IPS-18a (cell line): ENCODE measurements at regions not wholly inside any gene's neighbourhood (a gene's known extent, or its start where the extent isn't known, plus 50 kb on each side); places are given as distances from the start of the nearest gene placed in this dataset.

Source experiments
- H3K27ac ChIP-seq: one replicate; pipeline ENCODE4 v1.5.1; 2013; ENCODE audit warnings: low read length
- H3K27me3 ChIP-seq: one replicate; pipeline ENCODE4 v1.6.1; 2013; ENCODE audit warnings: mild to moderate bottlenecking, low read length; ENCODE audit not compliant: control insufficient read depth, insufficient read depth
- H3K36me3 ChIP-seq: one replicate; pipeline ENCODE4 v1.6.1; 2013; ENCODE audit warnings: low read depth, low read length; ENCODE audit not compliant: control insufficient read depth
- H3K4me1 ChIP-seq: one replicate; pipeline ENCODE4 v1.6.1; 2013; ENCODE audit warnings: low read depth, low read length; ENCODE audit not compliant: control insufficient read depth
- H3K4me3 ChIP-seq: one replicate; pipeline ENCODE4 v1.5.1; 2013; ENCODE audit warnings: low read length
- H3K9ac ChIP-seq: one replicate; pipeline ENCODE4 v1.6.1; 2013; ENCODE audit warnings: mild to moderate bottlenecking, low read length, moderate library complexity
- H3K9me3 ChIP-seq: one replicate; pipeline ENCODE4 v1.6.1; 2013; ENCODE audit warnings: low read depth, low read length; ENCODE audit not compliant: control insufficient read depth

DNA sequence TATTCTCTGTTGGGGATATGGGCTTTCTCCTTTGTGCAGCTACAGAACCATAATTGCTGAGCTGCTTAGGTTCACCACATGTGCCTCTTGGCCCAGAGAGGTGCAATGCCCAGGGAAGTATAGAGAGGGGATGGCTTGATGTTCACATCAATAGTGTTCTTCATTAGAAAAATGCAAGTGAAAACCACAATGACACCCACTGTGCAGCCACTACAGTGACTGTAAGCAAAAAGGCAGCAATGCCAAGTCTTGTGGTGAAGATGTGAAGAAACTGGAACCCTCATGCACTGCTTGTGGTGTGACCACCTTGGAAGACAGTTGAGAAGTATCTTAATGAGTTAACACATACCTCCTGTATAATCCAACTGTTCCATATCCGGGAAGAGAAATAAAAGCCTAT is 318.9 kb upstream of the ZMIZ1 start:
- Histone ChIP-seq H3K36me3 (no peaks in the 10 kb centered on the region), H3K4me3 (no peak overlapping the region), H3K4me1 (peaks cover 14% of the 10 kb centered on the region), H3K27me3 (no peaks in the 10 kb centered on the region), H3K9me3 (no peaks in the 10 kb centered on the region), H3K27ac (no peak overlapping the region), H3K9ac (no peak overlapping the region)

DNA sequence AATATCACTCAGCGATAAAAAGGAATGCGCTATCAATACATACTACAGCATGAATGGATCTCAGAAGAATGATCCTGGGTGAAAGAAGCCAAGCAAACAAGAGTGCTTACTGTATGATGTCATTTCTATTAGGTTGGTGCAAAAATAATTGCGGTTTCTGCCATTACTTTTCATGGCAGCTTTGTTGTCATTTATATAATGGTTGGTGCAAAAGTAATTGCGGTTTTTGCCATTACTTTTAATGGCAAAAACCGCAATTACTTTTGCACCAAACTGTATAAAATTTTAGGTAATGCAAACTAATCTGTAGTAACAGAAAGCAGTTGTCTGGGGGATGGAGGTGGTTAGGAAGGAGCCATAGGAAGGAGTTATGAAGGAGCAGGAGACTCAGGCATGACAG is 318.3 kb upstream of the ZMIZ1 start:
- no peaks in the 10 kb centered on the region for H3K9me3 ChIP-seq
- H3K9ac ChIP-seq, result no peak overlapping the region
- no peak overlapping the region for H3K4me3 ChIP-seq
- no peaks in the 10 kb centered on the region for H3K27me3 ChIP-seq
- H3K27ac ChIP-seq, result no peak overlapping the region
- peaks cover 17% of the 10 kb centered on the region for H3K4me1 ChIP-seq
- no peaks in the 10 kb centered on the region for H3K36me3 ChIP-seq

DNA sequence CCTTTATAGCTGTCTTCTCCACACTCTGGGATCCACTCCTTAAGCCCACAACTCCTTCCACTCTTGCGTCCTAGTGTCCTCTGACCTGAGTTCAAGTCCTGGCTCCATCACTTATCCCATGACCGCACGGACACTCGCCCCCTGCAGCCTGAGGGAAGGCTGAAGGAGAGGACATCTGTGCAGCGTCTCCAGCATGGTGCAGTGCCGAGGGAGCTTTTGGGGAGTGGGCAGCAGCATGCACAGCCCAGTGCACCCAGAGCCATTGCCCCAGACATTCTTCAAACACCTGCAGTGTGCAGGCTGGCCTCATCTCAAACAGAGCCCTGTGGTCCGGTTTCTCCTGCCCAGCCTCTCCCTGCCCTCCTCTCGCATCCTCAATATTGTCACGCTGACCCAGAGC is 317.1 kb upstream of the ZMIZ1 start:
- Histone ChIP-seq H3K27ac (no peak overlapping the region), H3K4me1 (peaks cover 12% of the 10 kb centered on the region), H3K9me3 (no peaks in the 10 kb centered on the region), H3K9ac (no peak overlapping the region), H3K36me3 (no peaks in the 10 kb centered on the region), H3K27me3 (no peaks in the 10 kb centered on the region), H3K4me3 (no peak overlapping the region)

DNA sequence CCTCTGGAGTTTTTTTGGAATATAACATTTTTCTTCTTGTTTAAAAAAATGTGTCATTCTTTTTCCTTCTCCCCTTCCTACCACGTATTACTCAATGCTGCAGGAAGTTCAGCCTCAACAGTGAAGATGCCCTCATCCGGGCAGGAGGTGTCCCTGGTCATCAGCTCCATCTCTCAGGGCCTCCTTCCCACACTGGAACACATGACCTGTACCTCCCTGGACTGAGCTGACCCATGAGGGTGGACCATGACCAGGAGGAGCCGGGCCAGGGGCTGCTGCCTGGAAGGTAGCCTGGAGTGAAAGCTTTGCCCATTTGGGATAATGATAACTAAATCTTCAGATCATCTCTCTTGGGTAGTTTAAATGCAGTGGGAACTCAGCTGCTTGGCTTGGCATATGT is 316.5 kb upstream of the ZMIZ1 start:
- Histone ChIP-seq H3K4me1 (peaks cover 12% of the 10 kb centered on the region), H3K9ac (no peak overlapping the region), H3K9me3 (no peaks in the 10 kb centered on the region), H3K27ac (no peak overlapping the region), H3K36me3 (no peaks in the 10 kb centered on the region), H3K27me3 (no peaks in the 10 kb centered on the region), H3K4me3 (no peak overlapping the region)

DNA sequence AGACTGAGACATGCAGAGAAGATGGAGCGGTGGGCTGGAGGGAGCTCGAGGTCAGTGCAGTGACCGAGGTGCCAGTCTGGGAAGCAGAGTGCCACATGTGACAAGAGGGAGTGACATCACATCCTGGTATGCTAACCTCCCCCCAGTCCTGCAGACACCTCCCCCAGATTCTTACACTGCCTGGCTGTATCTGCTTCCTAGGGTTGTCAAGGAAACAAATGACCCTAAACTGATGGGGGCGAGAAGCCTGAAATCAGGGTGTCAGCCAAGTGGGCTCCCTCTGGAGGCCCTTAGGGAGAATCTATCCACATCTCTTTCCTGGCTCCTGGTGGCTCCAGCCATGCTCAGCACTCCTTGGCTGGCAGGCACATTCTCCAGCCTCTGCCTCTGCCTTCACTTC is 316.1 kb upstream of the ZMIZ1 start:
- Histone ChIP-seq H3K27me3 (no peaks in the 10 kb centered on the region), H3K27ac (no peak overlapping the region)

DNA sequence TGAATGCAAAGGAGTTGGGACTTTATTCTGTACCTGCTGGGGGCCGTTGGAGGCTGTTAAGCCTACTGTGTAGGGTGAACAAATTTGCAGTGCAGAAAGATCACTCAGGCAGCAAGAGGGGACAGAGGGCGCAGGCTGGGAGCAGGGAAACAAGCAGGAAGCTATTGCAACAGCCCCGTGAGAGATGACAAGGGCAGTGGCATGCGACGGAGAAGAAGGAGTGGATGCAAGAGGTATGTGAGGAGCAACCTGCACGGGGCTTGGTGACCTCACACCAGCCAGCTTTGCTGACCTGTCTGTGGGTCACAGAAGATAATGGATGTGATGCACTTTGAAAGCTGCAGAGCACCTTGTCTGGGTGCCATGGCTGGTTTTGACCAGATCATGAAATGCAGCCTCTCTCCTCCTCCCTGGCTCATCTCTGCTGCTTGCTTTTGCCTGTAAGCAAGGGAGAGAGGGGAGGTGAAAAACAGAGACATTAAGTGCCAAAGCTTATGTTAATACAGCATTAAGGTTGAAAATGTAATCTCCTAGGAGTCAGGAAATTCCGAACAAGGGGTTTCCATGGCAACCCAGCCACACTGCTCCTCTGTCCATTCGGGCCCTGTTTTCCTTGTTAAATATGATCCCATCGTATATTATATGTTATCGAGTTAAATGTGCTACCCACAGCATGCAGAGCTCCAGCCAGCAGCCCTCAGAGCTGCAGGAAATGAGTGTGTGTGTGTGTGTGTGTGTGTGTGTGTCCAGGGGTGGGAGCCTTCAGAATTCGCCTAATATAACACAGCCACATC is 314.3 kb upstream of the ZMIZ1 start:
- H3K36me3 ChIP-seq, result no peaks in the 10 kb centered on the region
- no peak overlapping the region for H3K4me3 ChIP-seq
- H3K9me3 ChIP-seq, result no peaks in the 10 kb centered on the region
- H3K9ac ChIP-seq, result no peak overlapping the region
- no peaks in the 10 kb centered on the region for H3K27me3 ChIP-seq
- H3K27ac ChIP-seq, result no peak overlapping the region
- peaks cover 12% of the 10 kb centered on the region for H3K4me1 ChIP-seq

More for the DNA sequence above, 316.1 kb upstream of the ZMIZ1 start:
- Histone ChIP-seq H3K9ac (no peak overlapping the region), H3K9me3 (no peaks in the 10 kb centered on the region), H3K36me3 (no peaks in the 10 kb centered on the region), H3K4me1 (peaks cover 12% of the 10 kb centered on the region), H3K4me3 (no peak overlapping the region)

DNA sequence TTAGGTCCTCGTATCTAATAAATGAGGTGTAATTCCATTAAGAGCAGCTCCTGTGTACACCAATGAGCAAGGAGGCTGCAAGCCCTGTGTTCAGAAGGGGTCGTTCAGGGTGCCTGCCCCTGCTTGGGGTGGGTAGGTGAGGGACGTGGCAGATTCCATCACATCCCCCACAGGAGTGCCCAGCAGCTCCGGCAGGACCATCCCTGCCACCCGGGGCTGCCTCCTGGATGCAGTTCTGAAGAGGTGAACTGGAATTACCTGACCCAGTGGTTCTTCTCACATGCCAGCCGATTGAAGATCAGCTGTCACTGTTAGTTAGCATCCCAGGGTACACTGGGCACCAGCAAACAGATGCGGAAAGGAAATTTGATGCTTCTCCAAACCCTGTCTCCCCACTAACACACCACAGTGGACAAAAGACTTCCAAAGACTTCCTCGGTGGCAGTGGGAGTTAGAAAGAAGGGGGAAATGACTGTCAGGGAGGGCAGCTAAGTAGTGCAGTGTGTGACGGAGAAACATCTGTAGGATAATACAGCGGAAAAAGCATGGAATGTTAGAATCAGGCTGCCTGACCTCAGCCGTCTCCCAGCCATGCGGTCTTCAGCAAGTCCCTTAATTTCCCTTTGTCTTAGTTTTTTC is 313.6 kb upstream of the ZMIZ1 start:
- H3K4me3 ChIP-seq, result no peak overlapping the region

DNA sequence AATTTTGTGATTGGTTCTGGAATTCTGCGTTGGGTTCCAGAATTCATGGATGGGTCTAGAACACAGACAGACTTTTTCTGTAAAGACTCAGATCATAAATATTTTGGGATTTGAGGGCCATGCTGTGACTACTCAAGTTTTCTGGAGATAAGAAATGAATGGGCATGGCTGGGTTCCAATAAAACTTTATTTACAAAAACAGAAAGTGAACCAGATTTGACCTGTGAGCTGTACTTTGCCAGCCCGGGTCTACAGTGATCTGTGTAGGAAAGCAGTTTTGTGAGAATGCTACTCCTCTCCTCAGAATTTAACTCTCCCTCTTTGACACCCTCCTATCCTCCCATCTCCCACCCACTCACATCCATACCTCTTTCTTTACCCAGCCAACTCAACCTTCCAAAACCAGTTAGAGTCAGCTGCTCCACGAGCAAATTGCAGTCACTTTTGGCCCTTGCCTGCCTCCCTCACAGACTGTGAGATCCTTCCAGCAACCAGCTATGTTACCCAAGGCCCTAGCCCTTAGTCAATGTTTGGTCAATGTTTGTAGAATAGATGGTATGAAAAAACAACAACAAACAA is 312.8 kb upstream of the ZMIZ1 start:
- Histone ChIP-seq H3K9me3 (no peaks in the 10 kb centered on the region), H3K27ac (no peak overlapping the region), H3K9ac (no peak overlapping the region), H3K36me3 (no peaks in the 10 kb centered on the region), H3K4me1 (peaks cover 12% of the 10 kb centered on the region), H3K4me3 (no peak overlapping the region), H3K27me3 (no peaks in the 10 kb centered on the region)

More for the DNA sequence above, 313.6 kb upstream of the ZMIZ1 start:
- Histone ChIP-seq H3K9ac (no peak overlapping the region), H3K9me3 (no peaks in the 10 kb centered on the region), H3K27ac (no peak overlapping the region), H3K36me3 (no peaks in the 10 kb centered on the region), H3K4me1 (peaks cover 12% of the 10 kb centered on the region), H3K27me3 (no peaks in the 10 kb centered on the region)

DNA sequence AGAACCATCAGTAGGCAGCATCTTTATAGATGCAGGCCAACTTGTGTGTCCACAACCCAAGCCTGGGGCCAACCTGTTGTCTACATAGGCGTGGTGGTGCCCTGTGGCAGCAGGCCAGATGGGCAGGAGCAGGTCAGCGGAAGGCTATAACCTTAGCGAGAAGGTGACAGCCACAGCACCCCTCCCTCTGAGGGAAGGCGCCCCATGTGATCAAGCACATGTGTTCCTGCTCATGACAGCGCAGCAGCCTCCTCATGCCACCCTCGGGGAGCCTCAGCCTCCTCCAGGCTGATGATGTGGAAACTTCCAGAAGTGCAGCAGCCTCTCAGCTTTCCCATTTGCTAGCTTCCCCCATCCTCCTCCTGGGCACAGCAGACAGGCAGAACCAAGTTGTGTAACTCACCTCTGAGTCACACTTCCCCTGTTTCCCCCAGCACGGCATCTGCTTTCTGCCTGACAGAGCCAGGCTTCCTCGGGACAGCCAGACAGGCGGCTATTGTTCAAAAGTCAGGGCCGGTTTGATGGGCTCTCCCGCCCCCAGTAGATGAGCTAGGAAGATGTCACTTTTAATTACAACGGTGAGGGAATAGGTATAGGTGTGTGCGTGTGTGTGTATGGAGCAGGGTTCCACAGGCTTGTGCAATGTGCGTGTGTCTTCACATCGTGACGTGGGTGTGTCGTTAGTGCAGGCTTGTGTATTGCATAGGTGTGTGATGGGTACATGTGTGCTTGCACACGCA is 312.0 kb upstream of the ZMIZ1 start:
- peaks cover 12% of the 10 kb centered on the region for H3K4me1 ChIP-seq
- H3K27ac ChIP-seq, result no peak overlapping the region
- H3K4me3 ChIP-seq, result no peak overlapping the region
- no peaks in the 10 kb centered on the region for H3K36me3 ChIP-seq
- no peaks in the 10 kb centered on the region for H3K27me3 ChIP-seq
- no peak overlapping the region for H3K9ac ChIP-seq
- no peaks in the 10 kb centered on the region for H3K9me3 ChIP-seq

DNA sequence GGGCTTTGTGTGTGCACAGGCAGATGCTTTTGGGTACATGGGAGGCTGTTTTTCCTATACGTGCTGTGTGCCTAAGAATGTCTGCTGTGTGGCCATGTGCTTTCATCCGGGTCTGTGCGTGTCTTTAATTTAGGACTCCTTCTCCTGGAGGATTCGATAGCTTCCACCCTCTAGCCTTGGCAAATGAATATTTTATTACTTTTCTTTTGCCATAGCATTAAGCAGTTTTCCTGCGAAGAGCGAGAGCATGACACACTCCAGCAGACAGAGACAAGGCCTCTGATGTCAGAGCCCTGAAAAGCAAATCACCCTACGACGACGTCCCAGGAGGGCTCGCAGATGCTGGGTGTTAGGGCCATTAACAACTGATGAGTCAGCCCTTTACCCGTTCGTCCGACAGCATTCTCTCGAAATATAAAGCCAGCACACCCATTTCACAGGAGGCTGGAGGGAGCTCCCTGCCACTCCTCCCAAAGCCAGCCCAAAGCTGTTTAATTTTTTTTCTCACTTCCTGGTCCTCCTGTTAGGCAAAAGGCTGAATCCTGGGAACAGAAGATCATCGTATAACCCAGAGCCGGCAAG is 311.3 kb upstream of the ZMIZ1 start:
- Histone ChIP-seq H3K4me1 (peaks cover 12% of the 10 kb centered on the region), H3K9ac (no peak overlapping the region), H3K27me3 (no peaks in the 10 kb centered on the region), H3K36me3 (no peaks in the 10 kb centered on the region), H3K27ac (no peak overlapping the region), H3K4me3 (no peak overlapping the region), H3K9me3 (no peaks in the 10 kb centered on the region)

DNA sequence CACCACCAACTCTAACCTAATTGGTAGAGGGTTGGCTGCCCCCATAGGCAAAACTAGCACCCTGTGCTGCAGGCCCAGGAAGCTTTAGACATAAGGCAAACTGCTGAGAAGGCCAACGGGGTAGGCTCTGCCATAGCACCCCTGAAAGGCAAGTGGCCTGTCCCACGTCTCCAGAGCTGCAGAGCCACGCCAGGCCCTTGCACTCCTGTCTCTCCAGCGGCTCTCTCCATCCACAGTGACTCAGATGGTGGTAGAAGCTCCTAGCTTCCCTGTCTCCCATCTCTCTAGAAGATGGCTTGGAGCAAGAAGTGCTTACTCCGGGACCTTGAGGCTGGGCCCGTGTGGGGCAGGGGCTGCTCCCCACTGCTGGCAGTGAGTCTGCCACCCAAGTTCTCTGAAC is 310.6 kb upstream of the ZMIZ1 start:
- Histone ChIP-seq H3K36me3 (no peaks in the 10 kb centered on the region), H3K9ac (no peak overlapping the region), H3K9me3 (no peaks in the 10 kb centered on the region), H3K4me3 (no peak overlapping the region), H3K27me3 (no peaks in the 10 kb centered on the region), H3K27ac (no peak overlapping the region), H3K4me1 (peaks cover 12% of the 10 kb centered on the region)
